IPS-NIHi7 (cell line): ENCODE measurements at regions not wholly inside any gene's neighbourhood (a gene's known extent, or its start where the extent isn't known, plus 50 kb on each side); places are given as distances from the start of the nearest gene placed in this dataset.
A peak's percentile ranks its signal among the peaks of the same experiment; 100 is the strongest.
"Not testable (repeated sequence)": the region's sequence is repeated elsewhere in the genome, so short reads cannot be mapped to it uniquely, and the experiment has no call there.

ENCODE experiments used
- DNase-seq: peaks from one replicate; pipeline ENCODE4 v3.0.0; 2012; ENCODE audit warnings: mixed read lengths; ENCODE audit errors: extremely low spot score

DNA sequence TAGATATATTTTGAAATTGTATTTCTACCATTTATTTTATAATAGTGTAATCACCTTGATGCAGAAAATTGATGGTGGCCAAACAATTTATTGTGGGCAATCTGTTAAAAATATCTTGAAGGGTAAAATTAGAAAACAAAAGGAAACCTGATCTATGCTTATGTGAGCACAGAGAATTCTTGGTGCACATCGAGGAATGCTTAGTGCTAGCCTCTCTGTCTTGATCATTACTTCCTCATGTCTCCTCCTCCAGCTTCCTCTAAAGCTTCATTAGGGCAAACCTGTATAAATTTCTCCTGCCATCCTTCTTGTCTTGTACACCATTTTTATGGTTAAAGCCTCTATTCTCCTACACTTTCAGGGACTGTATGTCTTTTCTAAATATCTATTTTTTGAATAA lies 725.8 kb downstream of the RAPGEF2 start:
- no peak for DNase-seq

GRCh38 chr4:159829184-159829583 lies 726.3 kb downstream of the RAPGEF2 start:
- no peak for DNase-seq

DNA sequence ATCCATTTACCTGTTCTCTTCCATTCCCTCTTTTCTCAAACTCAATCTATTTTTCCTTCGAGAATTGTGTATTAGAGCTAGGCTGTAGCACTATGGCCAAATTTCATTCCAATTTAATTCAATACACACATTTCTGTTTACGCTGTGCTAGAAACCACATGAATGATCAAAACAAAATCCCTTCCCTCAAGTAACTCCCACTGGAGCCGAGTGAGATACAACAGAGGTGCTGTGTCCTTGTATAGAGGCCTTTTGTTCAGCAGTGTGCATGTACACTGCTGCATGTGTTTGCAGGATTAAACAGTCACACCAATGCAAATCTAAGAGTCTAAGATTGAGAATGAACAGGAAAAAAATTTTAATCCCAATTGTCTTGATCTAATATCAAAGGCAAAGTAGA lies 734.2 kb downstream of the RAPGEF2 start:
- no peak for DNase-seq

DNA sequence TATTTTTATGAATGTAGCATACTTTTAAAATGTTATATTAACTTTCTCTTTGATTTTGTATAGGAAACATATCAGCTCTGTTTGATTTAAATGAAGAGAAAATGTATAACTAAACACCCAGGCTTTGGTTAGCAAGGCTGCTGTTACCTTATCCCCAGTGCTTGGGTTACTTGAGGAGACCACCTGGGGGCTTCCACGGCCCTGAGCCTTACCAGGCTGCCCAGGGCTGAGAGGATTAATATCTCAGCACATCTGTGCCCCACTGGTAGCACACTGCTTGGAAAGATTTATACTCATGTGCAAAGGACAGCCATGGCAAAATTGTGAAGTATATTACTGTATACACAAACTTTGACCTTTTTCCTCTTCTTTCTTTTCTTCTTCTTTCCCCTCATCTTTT lies 752.9 kb downstream of the RAPGEF2 start:
- DNase-seq: no peak

- DNase-seq: peak; percentile 21
These were observed 753.6 kb downstream of the RAPGEF2 start for GRCh38 chr4:159856451-159856850.

- DNase-seq: no peak
These were observed 756.8 kb downstream of the RAPGEF2 start for GRCh38 chr4:159859656-159860148.

- no peak for DNase-seq
These were observed 758.1 kb downstream of the RAPGEF2 start for GRCh38 chr4:159860945-159861344.

DNA sequence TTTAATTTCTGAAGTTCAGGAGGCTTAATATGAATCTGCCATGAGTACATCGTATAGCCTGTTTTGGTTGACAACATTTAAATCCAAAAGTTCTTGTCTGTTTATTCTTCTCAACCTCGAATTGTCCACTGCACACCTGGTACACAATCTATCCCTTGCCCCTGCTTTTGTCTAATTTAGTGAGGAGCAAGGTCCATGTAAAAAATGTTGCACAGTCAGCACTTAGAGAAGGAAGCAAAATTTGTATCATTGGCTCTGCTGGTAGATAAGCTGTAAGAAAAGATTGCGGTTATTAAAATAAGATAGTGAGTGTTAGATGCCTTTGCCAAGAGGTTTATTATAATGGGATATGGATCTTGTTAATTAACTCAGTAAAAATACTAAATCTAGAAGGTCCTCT lies 761.5 kb downstream of the RAPGEF2 start:
- DNase-seq: no peak

DNA sequence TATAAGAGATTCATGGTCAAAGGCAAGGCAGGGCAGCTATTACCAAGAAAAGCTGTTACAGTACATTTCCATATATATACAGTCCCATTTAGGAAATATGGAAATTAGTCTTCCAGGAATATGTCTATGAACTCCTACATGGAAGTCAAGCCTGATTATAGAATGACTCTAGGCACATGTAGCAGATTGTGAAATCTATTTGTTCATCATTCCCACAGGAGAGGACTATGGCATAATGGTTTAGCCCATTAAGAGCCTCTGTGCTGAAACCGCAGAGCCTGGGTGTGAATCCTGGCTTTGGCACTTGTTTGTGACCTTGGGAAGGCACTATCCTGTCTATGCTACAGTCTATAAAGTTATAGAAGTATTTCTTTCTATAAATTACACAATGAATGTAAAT lies 764.8 kb downstream of the RAPGEF2 start:
- no peak for DNase-seq

- DNase-seq: not testable (repeated sequence)
These were observed 766.1 kb downstream of the RAPGEF2 start for GRCh38 chr4:159868936-159869335.

DNA sequence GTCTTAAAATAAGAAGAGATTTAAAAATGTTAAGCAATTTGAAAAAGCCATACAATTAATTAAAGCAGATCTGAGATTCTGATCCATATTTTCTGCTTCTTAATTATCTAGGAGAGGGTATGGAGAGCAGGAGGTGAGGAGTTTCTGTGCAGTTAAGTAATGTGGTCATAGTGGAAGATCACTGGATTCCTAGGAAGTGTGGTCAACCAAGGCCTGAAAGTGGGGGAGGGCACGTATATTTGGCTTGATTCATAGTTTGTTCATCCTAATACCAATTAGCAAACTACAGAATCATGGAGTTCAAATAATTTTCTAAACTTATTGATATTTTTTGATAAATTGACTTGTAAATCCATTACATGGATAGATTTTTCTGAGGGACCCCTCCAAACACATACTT lies 768.3 kb downstream of the RAPGEF2 start:
- DNase-seq: no peak

DNA sequence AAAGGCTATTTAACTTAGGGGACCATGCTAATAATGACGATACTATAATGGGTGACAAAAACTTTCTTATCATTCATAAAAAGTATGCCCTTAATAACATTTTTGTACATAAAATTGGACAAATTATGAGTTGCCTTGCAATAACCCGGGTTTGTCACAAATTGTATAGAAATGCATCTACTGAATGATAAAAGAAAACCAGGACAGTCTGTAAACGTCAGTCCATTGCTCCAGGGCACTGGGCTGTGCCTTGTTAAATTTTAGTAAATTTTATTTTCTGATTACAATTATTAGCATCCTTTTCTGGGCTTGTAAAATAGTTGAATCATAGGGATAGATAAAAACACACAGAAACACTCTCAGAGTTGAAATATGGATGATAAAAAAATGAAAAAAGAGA lies 778.3 kb downstream of the RAPGEF2 start:
- no peak for DNase-seq

DNA sequence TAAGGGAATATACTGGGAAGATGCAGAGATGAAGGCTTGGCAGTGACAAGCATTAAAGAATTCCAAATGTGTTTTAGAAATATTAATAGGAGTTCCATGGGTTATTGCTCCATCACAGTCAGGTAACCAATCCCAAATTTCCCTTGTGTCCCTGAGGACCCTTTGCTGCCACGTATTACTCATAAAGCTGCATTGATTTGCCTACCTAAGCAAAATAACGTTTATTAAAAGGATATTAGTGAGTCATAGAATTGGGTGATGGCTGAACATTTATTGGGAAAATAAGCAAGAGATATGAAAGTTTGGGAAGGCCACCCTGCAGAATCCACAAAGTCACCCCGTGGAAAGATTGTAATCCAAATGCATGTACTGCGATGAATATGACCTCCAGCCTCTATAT lies 782.1 kb downstream of the RAPGEF2 start:
- no peak for DNase-seq

GRCh38 chr4:159899596-159899995 lies 796.7 kb downstream of the RAPGEF2 start:
- DNase-seq: no peak

DNA sequence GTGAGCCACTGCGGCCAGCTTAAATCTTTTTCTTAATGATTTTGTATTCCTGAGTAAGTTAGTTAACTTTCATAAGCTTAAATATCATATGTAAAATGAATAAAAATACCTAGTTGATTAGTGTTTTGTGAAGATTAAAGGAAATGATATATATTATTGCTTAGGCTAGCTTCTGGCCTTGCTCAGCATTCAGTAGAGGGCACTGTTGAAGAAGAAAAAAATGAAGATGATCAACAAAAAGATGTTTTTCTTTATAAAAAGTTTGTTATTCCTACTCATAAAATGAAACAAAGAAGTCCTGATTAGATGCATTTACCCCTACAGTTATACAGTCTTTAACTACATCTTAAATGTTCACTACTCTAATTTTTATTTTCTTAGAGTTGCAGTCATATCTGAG lies 797.7 kb downstream of the RAPGEF2 start:
- no peak for DNase-seq

- DNase-seq: no peak
These were observed 799.8 kb downstream of the RAPGEF2 start for GRCh38 chr4:159902648-159903047.

- DNase-seq: no peak
These were observed 802.0 kb downstream of the RAPGEF2 start for GRCh38 chr4:159904906-159905305.

- DNase-seq: no peak
These were observed 803.2 kb downstream of the RAPGEF2 start for GRCh38 chr4:159906051-159906450.

DNA sequence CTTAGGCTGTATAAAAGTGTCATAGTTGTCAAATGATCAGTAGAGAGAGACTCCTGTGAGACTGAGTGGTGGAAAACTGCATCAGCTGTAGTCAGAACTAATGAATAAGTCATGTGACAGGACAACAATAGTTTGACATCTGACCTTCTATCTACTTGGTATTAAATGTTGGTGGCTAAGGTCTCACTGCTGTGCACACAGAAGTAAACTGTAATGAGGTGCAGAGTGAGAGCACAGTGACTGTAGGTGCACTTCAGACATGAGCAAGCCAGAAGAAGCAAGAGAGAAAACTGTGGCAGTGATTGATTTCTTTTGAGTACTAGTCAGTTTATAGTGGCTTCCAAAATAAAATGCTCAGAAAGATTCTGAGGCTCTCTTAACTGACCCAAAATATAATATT lies 803.6 kb downstream of the RAPGEF2 start:
- no peak for DNase-seq

DNA sequence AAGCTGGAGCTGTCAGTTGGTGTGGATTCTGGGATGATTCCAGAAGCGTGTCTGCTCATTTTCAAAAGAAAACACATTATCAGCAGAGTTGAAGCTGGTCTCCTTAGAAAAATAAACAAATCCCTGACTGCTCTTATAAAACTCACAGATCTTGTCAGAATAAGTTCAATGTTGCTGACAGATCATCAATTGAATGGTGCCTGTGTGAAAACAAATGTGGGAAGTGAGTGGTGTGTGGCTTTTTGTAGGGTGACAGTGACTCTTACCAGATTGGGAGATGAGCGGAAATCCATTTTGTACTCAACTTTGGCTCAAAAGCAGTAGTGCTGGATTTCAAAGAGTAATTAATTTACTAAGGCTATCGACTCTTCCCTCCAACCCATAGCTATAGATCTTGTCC lies 807.8 kb downstream of the RAPGEF2 start:
- no peak for DNase-seq

DNA sequence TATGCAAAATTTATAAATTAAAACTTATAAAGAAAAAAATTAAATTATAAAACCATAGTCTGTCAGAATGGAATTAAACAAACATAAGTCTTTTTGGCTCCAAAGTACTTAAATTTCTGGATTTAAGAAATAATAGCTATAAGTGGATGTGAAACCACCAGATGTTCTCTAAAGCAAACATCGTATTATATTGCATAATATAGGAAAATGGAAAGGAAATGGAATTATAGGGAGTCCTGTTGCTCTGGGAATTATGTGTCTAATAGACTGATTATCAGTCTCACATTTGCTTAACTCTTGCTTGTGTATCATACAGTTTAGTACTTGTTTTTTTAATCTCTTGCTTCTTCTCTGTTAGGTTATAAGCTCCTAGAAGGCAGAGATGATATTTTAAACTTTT lies 819.2 kb downstream of the RAPGEF2 start:
- no peak for DNase-seq

DNA sequence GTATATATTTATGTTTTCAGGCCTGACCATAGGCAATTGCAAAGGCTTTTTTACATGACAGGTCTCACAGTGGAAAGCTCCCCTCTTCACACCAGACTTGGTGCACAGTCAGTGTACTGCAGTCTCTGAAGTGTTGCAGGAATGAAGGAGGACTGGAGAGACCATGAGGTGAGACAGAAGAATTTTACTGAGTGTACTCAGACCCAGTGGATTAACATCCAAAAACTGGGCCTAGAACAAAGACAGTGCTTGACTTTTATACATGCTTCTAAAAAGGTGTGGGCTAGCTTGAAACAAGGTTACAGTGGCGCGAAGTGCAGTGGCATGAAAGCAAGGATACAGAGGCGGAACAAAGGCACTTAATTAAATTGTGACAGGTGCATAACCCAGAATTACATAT lies 822.9 kb downstream of the RAPGEF2 start:
- no peak for DNase-seq

DNA sequence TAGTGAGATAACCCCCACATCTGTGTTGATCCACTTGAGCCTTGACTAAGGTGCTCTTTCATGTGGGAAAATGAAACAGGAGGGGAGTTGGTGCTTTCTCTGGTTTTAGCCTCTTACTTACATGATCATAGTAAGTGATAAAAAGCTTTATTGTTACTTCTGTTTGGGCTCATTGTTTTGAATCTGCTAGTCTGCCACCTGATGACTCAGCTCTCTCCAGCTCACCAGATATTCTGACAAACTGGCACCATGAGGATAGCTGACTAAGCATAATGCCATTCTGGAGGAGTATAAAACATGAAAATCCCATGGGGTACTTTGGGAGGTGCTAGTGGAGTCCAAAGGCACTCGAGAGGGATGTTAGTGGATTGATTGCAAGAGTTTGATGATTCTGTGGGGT lies 824.0 kb downstream of the RAPGEF2 start:
- no peak for DNase-seq

GRCh38 chr4:159927781-159928180 lies 824.9 kb downstream of the RAPGEF2 start:
- DNase-seq: no peak

GRCh38 chr4:159934602-159935001 lies 831.7 kb downstream of the RAPGEF2 start:
- not testable (repeated sequence) for DNase-seq
